Mesenchymal stem cell (in vitro differentiated cells and primary cell): ENCODE measurements at regions not wholly inside any gene's neighbourhood (a gene's known extent, or its start where the extent isn't known, plus 50 kb on each side); places are given as distances from the start of the nearest gene placed in this dataset.

Experiments used
- DNase-seq: peaks from one replicate; pipeline ENCODE4 v3.0.0-alpha.2; 2013
- H2AFZ ChIP-seq: one replicate; pipeline ENCODE4 v1.6.1; 2013; ENCODE audit warnings: low read depth, mild to moderate bottlenecking, control low read depth, inconsistent platforms, low read length, moderate library complexity
- H2AK5ac ChIP-seq: 2 replicates; pipeline ENCODE4 v1.6.1; 2013; ENCODE audit warnings: low read length, moderate library complexity, mild to moderate bottlenecking, inconsistent platforms; ENCODE audit not compliant: severe bottlenecking
- H2BK120ac ChIP-seq: one replicate; pipeline ENCODE4 v1.6.1; 2013; ENCODE audit warnings: low read depth, mild to moderate bottlenecking, inconsistent platforms, low read length, moderate library complexity
- H2BK12ac ChIP-seq, 2 experiments: one replicate each; pipeline ENCODE4 v1.6.1; 2013; ENCODE audit warnings: inconsistent platforms in 2 of 2, low read length in 2 of 2, mild to moderate bottlenecking in 2 of 2, moderate library complexity in 2 of 2, control low read depth in 1 of 2
- H2BK15ac ChIP-seq: one replicate; pipeline ENCODE4 v1.6.1; 2013; ENCODE audit warnings: mild to moderate bottlenecking, low read depth, inconsistent platforms; ENCODE audit not compliant: poor library complexity, severe bottlenecking
- H2BK5ac ChIP-seq: 2 replicates; pipeline ENCODE4 v1.6.1; 2013; ENCODE audit warnings: low read depth, mild to moderate bottlenecking, low read length, control low read depth, inconsistent platforms; ENCODE audit not compliant: poor library complexity, severe bottlenecking
- H3K14ac ChIP-seq, 2 experiments: one replicate each; pipeline ENCODE4 v1.6.1; 2013; ENCODE audit warnings: inconsistent platforms in 2 of 2, low read length in 2 of 2, control low read depth in 1 of 2, mild to moderate bottlenecking in 1 of 2, moderate library complexity in 1 of 2
- H3K18ac ChIP-seq, 2 experiments: one replicate each; pipeline ENCODE4 v1.6.1; 2013; ENCODE audit warnings: inconsistent platforms in 2 of 2, low read length in 2 of 2, control low read depth in 1 of 2, low read depth in 1 of 2, mild to moderate bottlenecking in 1 of 2
- H3K23ac ChIP-seq, 2 experiments: one replicate each; pipeline ENCODE4 v1.6.1; 2013; ENCODE audit warnings: inconsistent platforms in 2 of 2, low read length in 2 of 2, mild to moderate bottlenecking in 2 of 2, moderate library complexity in 2 of 2, control low read depth in 1 of 2
- H3K27ac ChIP-seq: 2 replicates; pipeline ENCODE4 v1.5.1; 2013; ENCODE audit warnings: mild to moderate bottlenecking, moderate library complexity, low read length, control low read depth, inconsistent platforms; ENCODE audit not compliant: poor library complexity, severe bottlenecking
- H3K27me3 ChIP-seq, 2 experiments: 2 replicates each; pipeline versions ENCODE4 v1.6.1 to v1.7.0; 2013; ENCODE audit warnings: low read length in 2 of 2, mild to moderate bottlenecking in 2 of 2, moderate library complexity in 2 of 2, control low read depth in 1 of 2, inconsistent platforms in 1 of 2; ENCODE audit not compliant: control insufficient read depth in 1 of 2, insufficient read depth in 1 of 2
- H3K36me3 ChIP-seq, 2 experiments: 2 replicates each; pipeline versions ENCODE4 v1.6.1 to v1.7.0; 2013; ENCODE audit warnings: low read length in 2 of 2, control low read depth in 1 of 2, inconsistent platforms in 1 of 2, low read depth in 1 of 2, mild to moderate bottlenecking in 1 of 2; ENCODE audit not compliant: insufficient read depth in 2 of 2, control insufficient read depth in 1 of 2
- H3K4ac ChIP-seq, 2 experiments: one replicate each; pipeline ENCODE4 v1.6.1; 2013; ENCODE audit warnings: inconsistent platforms in 2 of 2, low read length in 2 of 2, mild to moderate bottlenecking in 2 of 2, moderate library complexity in 2 of 2, control low read depth in 1 of 2, low read depth in 1 of 2
- H3K4me1 ChIP-seq: 2 replicates; pipeline ENCODE4 v1.6.1; 2013; ENCODE audit warnings: low read depth, low read length, control low read depth; ENCODE audit not compliant: control insufficient read depth, insufficient read depth
- H3K4me2 ChIP-seq: 2 replicates; pipeline ENCODE4 v1.6.1; 2013; ENCODE audit warnings: low read length, mild to moderate bottlenecking, inconsistent platforms; ENCODE audit not compliant: poor library complexity, severe bottlenecking
- H3K4me3 ChIP-seq, 2 experiments: 2 replicates each; pipeline versions ENCODE4 v1.5.1 to v1.7.0; 2013; ENCODE audit warnings: low read length in 2 of 2, mild to moderate bottlenecking in 2 of 2, control low read depth in 1 of 2, low read depth in 1 of 2; ENCODE audit not compliant: insufficient read depth in 1 of 2
- H3K79me1 ChIP-seq: replicated peaks from 2 replicates; pipeline ENCODE4 v1.6.1; 2013; ENCODE audit warnings: mild to moderate bottlenecking, control low read depth, low read length, inconsistent platforms; ENCODE audit not compliant: poor library complexity, severe bottlenecking
- H3K9ac ChIP-seq: 2 replicates; pipeline ENCODE4 v1.7.0; 2013; ENCODE audit warnings: mild to moderate bottlenecking, low read length, moderate library complexity
- H3K9me3 ChIP-seq: 2 replicates; pipeline ENCODE4 v1.7.0; 2013; ENCODE audit warnings: mild to moderate bottlenecking, low read length; ENCODE audit not compliant: control insufficient read depth
- H4K8ac ChIP-seq: one replicate; pipeline ENCODE4 v1.6.1; 2013; ENCODE audit warnings: inconsistent platforms, mild to moderate bottlenecking, low read length, moderate library complexity
- H4K91ac ChIP-seq: one replicate; pipeline ENCODE4 v1.6.1; 2013; ENCODE audit warnings: mild to moderate bottlenecking, low read length, inconsistent platforms
- WGBS: methylation state at CpG from one replicate; pipeline ENCODE4 v1.1.7; 2013; ENCODE audit warnings: mixed read lengths; 5-methylcytosine and 5-hydroxymethylcytosine counted together

DNA sequence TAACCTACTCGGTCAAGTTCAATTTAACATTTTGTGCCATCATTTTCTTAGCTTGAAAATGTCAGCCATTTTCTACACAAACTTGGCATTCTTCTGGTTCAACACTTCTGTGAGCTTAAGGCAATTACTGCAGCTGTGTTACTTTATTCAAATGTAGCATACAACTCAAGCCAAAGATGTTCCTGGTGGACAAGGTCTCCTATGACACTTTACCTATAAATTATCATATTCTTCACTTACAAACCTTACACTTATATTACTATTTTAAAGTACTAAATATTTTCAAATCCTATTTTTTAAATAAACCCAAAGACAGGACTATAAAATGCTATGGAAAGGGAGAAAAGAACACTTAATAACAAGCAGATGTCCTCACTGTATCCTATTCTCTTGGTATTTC, 1045.3 kb downstream of the TSN start:
- Histone ChIP-seq H2BK120ac (no peak overlapping the region), H3K9ac (no peak overlapping the region), H3K36me3 (no peaks in the 10 kb centered on the region), H3K18ac (no peak overlapping the region), H3K23ac (no peak overlapping the region), H4K91ac (no peak overlapping the region), H3K4me3 (no peak overlapping the region), H3K79me1 (no peaks in the 10 kb centered on the region), H3K14ac (no peak overlapping the region), H2BK5ac (no peak overlapping the region), H3K9me3 (peaks cover 7% of the 10 kb centered on the region), H2BK15ac (no peak overlapping the region), H2BK12ac (no peak overlapping the region), H3K27me3 (no peaks in the 10 kb centered on the region), H2AFZ (no peak overlapping the region), H3K4ac (no peak overlapping the region), H3K27ac (no peak overlapping the region), H4K8ac (no peak overlapping the region), H3K4me2 (no peak overlapping the region), H3K4me1 (no peaks in the 10 kb centered on the region), H2AK5ac (no peak overlapping the region)
- 82% methylated on average over 1 of the region's 1 CpG for WGBS
- DNase-seq: no peak

DNA sequence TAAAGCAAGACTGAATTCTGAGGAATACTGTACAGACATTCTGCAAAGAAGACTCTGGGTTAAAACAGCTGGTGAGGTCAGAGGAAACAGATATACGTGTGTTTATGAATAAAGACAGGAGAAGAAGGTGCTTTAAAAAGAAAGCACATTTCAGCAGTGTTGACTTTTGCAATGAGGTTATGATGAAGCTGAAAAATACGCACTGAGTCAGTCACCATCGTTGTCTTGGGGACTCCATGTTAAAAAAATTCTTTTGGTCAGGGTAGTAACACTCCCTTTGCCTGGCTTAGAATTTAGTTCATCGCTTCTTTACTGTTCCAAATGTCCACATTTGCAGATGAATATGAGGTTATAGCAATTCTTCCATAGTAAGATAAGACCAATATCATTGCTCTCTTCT, 1049.0 kb downstream of the TSN start:
- DNase-seq: no peak
- no peaks in the 10 kb centered on the region for H3K79me1 ChIP-seq
- no peak overlapping the region for H3K4me3 ChIP-seq
- H3K36me3 ChIP-seq: no peaks in the 10 kb centered on the region
- H2BK5ac ChIP-seq: no peak overlapping the region
- H3K14ac ChIP-seq: no peak overlapping the region
- H3K27me3 ChIP-seq: no peaks in the 10 kb centered on the region
- H2AFZ ChIP-seq: no peak overlapping the region
- no peaks in the 10 kb centered on the region for H3K4me1 ChIP-seq
- no peak overlapping the region for H2AK5ac ChIP-seq
- no peak overlapping the region for H3K27ac ChIP-seq
- no peak overlapping the region for H3K18ac ChIP-seq
- H4K8ac ChIP-seq: no peak overlapping the region
- no peak overlapping the region for H3K9ac ChIP-seq
- H3K4me2 ChIP-seq: no peak overlapping the region
- H3K9me3 ChIP-seq: peaks cover 10% of the 10 kb centered on the region
- no peak overlapping the region for H2BK12ac ChIP-seq
- 78% methylated on average over 3 of the region's 4 CpGs for WGBS
- no peak overlapping the region for H2BK120ac ChIP-seq
- H4K91ac ChIP-seq: no peak overlapping the region
- no peak overlapping the region for H3K4ac ChIP-seq
- no peak overlapping the region for H3K23ac ChIP-seq
- no peak overlapping the region for H2BK15ac ChIP-seq

DNA sequence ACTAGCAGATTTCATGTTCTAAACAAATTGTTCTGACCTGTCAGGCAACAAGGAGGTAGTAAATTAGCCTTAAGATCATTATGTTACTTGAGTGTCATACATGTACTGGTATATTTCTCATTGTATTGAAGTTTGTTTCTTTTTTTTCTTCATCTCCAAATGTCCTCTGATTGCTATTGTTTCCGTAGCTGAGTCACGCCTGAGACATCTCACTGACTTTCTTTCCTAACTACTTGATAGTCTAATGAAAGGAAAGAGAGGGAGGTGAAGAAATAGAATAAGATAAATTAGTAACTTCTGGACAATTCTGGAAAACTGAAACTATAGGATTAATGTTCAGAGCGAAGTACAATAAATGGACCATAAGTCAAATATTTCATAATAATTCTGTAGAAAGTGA, 1049.9 kb downstream of the TSN start:
- Histone ChIP-seq H4K8ac (no peak overlapping the region), H3K4me2 (no peak overlapping the region), H3K4me1 (no peaks in the 10 kb centered on the region), H3K9me3 (peaks cover 9% of the 10 kb centered on the region), H3K4me3 (no peak overlapping the region), H2AK5ac (no peak overlapping the region), H4K91ac (no peak overlapping the region), H3K9ac (no peak overlapping the region), H2BK12ac (no peak overlapping the region), H3K14ac (no peak overlapping the region), H2BK120ac (no peak overlapping the region), H3K27ac (no peak overlapping the region), H2AFZ (no peak overlapping the region), H3K27me3 (no peaks in the 10 kb centered on the region), H3K23ac (no peak overlapping the region), H3K4ac (no peak overlapping the region), H3K18ac (no peak overlapping the region), H3K79me1 (no peaks in the 10 kb centered on the region), H2BK15ac (no peak overlapping the region), H3K36me3 (no peaks in the 10 kb centered on the region), H2BK5ac (no peak overlapping the region)
- no peak for DNase-seq
- WGBS: no CpG with 5 or more reads among the region's 3 CpGs

DNA sequence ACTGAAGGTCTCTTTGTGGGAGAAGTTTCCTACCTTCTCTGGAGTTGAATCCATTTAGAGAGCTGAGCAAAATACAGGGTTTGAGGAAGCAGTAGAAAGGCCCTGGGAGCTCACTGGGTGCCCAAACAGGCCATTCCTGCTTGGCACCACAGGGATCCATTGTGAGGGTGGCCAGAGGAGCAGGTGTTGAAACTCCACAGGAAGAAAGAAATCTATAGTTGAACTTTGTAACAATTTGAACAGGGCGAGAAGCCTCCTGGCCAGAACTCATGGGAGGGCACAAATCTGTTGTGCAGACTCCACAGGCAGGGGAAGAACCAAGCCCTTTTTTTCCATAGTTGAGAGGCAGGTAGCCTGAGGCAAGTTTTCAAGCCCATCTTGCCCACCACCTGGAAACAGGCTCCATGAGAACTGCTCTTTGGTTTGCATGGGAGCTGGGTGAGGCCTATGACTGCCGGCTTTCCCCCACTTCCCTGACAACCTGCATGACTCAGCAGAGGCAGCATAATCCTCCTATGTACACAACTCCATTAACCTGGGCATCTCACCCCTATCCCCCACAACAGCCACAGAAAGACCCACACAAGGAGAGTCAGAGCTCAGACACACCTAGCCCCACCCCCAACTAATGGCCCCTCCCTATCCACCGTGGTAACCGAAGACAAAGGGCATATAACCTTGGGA, 1053.0 kb downstream of the TSN start:
- Histone ChIP-seq H2AK5ac (no peak overlapping the region), H2BK12ac (no peak overlapping the region), H2BK120ac (no peak overlapping the region), H3K18ac (no peak overlapping the region), H3K4me1 (no peaks in the 10 kb centered on the region), H3K36me3 (no peaks in the 10 kb centered on the region), H3K27ac (no peak overlapping the region), H3K9ac (no peak overlapping the region), H3K9me3 (peaks cover 6% of the 10 kb centered on the region), H3K4me2 (no peak overlapping the region), H3K23ac (no peak overlapping the region), H4K8ac (no peak overlapping the region), H3K27me3 (no peaks in the 10 kb centered on the region), H4K91ac (no peak overlapping the region), H2AFZ (no peak overlapping the region), H3K14ac (no peak overlapping the region), H3K4me3 (no peak overlapping the region), H3K79me1 (no peaks in the 10 kb centered on the region), H2BK15ac (no peak overlapping the region), H2BK5ac (no peak overlapping the region), H3K4ac (no peak overlapping the region)
- DNase-seq: no peak
- 90% methylated on average over 4 of the region's 4 CpGs for WGBS
